Effector memory CD4-positive, alpha-beta T cell (primary cell): ENCODE measurements at regions not wholly inside any gene's neighbourhood (a gene's known extent, or its start where the extent isn't known, plus 50 kb on each side); places are given as distances from the start of the nearest gene placed in this dataset.

Source experiments
- DNase-seq, 3 donors: peaks; one replicate each; pipeline ENCODE4 v3.0.0-alpha.2; 2020
- H3K27ac ChIP-seq: 2 replicates; pipeline ENCODE4 v1.7.0; 2013; ENCODE audit warnings: mild to moderate bottlenecking, low read length, moderate library complexity; ENCODE audit not compliant: insufficient read depth, poor library complexity, severe bottlenecking
- H3K27me3 ChIP-seq: replicated peaks from 2 replicates; pipeline ENCODE4 v1.7.0; 2013; ENCODE audit warnings: mild to moderate bottlenecking, low read length; ENCODE audit not compliant: insufficient read depth, control insufficient read depth, poor library complexity, severe bottlenecking
- H3K36me3 ChIP-seq: 2 replicates; pipeline ENCODE4 v1.7.0; 2013; ENCODE audit warnings: mild to moderate bottlenecking, low read length, moderate library complexity; ENCODE audit not compliant: control insufficient read depth, insufficient read depth
- H3K4me1 ChIP-seq: 2 replicates; pipeline ENCODE4 v1.7.0; 2013; ENCODE audit warnings: low read length, mild to moderate bottlenecking; ENCODE audit not compliant: control insufficient read depth, insufficient read depth, poor library complexity, severe bottlenecking
- H3K4me3 ChIP-seq: 2 replicates; pipeline ENCODE4 v1.7.0; 2013; ENCODE audit warnings: low read length, low read depth, mild to moderate bottlenecking; ENCODE audit not compliant: insufficient read depth, poor library complexity, severe bottlenecking
- H3K9me3 ChIP-seq: 2 replicates; pipeline ENCODE4 v1.7.0; 2013; ENCODE audit warnings: mild to moderate bottlenecking, low read length, moderate library complexity; ENCODE audit not compliant: control insufficient read depth

DNA sequence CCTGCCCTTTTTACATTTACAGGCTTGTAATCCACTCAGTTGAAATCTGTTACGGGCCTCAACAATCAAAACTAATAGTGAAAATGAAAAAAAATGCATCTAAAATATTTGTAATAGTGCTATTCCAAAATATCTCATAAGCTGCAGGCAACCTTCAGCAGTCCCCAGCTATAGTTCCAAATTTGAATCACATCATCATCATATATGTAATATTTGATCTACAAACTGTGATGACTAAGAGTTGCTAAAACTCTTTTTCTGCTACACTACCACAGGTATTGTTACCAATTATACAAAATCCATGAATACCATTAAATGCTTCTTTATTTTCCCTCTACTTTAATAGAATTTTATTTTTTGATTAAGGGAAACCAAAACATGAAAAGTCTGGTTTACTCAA, 121.4 kb upstream of the RFC3 start:
- no peaks in the 10 kb centered on the region for H3K4me1 ChIP-seq
- H3K27me3 ChIP-seq = no peaks in the 10 kb centered on the region
- no peaks in the 10 kb centered on the region for H3K36me3 ChIP-seq
- H3K27ac ChIP-seq = no peak overlapping the region
- DNase-seq = no peak
- H3K4me3 ChIP-seq = no peak overlapping the region
- H3K9me3 ChIP-seq = no peaks in the 10 kb centered on the region

- Histone ChIP-seq H3K4me1 (no peaks in the 10 kb centered on the region), H3K27ac (no peak overlapping the region), H3K27me3 (no peaks in the 10 kb centered on the region), H3K9me3 (no peaks in the 10 kb centered on the region), H3K4me3 (no peak overlapping the region), H3K36me3 (no peaks in the 10 kb centered on the region)
- DNase-seq = no peak
These were observed 120.0 kb upstream of the RFC3 start for GRCh38 chr13:33697926-33698325.

GRCh38 chr13:33707449-33707848, 110.5 kb upstream of the RFC3 start:
- Histone ChIP-seq H3K4me3 (no peak overlapping the region), H3K27me3 (no peaks in the 10 kb centered on the region), H3K36me3 (no peaks in the 10 kb centered on the region), H3K4me1 (no peaks in the 10 kb centered on the region), H3K27ac (no peak overlapping the region), H3K9me3 (no peaks in the 10 kb centered on the region)
- DNase-seq = no peak

GRCh38 chr13:33710924-33711323, 107.0 kb upstream of the RFC3 start:
- Histone ChIP-seq H3K4me3 (no peak overlapping the region), H3K36me3 (no peaks in the 10 kb centered on the region)
- no peak for DNase-seq

DNA sequence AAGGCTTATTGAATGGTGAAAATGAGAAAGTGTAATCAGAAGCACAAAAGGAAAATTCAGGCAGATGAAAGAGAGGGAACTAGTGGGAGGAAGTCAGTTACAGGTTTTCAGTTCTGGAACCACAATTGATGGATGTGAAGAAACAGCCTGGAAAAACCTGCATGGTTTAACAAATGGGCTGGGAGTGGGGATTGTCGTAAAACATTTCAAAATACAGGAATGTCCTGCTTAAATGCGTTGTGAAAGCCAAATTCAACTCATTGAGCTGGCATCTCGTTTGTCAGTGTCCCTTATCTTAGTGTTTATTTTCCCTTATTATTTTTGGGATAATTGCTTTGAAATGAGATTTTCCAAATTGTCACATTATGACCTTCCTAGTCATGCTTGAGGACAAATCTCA, 106.5 kb upstream of the RFC3 start:
- DNase-seq = no peak
- Histone ChIP-seq H3K36me3 (no peaks in the 10 kb centered on the region), H3K9me3 (no peaks in the 10 kb centered on the region)

More at GRCh38 chr13:33710924-33711323, 107.0 kb upstream of the RFC3 start:
- Histone ChIP-seq H3K27me3 (no peaks in the 10 kb centered on the region), H3K9me3 (no peaks in the 10 kb centered on the region), H3K4me1 (no peaks in the 10 kb centered on the region), H3K27ac (no peak overlapping the region)

DNA sequence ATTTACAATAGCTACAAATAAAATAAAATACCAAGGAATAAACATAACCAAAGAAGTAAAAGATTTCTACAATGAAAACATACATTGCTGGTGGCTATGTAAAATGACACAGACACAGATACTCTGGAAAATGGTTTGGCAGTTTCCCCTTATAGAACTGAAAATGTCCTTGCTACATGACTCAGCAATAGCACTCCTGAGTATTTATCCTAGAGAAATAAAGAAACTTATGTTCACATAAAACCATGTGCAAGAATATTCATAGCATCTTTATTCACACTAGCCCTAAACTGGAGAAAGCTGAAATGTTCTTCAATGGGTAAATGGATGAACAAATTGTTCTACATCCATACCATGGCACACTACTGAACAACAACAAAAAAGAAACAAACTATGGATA, 100.2 kb upstream of the RFC3 start:
- Histone ChIP-seq H3K9me3 (no peaks in the 10 kb centered on the region), H3K27me3 (no peaks in the 10 kb centered on the region), H3K27ac (no peak overlapping the region), H3K4me1 (no peaks in the 10 kb centered on the region), H3K36me3 (no peaks in the 10 kb centered on the region), H3K4me3 (no peak overlapping the region)
- DNase-seq = no peak

More for the DNA sequence above, 106.5 kb upstream of the RFC3 start:
- H3K4me3 ChIP-seq = no peak overlapping the region
- H3K27ac ChIP-seq = no peak overlapping the region
- H3K27me3 ChIP-seq = no peaks in the 10 kb centered on the region
- no peaks in the 10 kb centered on the region for H3K4me1 ChIP-seq

DNA sequence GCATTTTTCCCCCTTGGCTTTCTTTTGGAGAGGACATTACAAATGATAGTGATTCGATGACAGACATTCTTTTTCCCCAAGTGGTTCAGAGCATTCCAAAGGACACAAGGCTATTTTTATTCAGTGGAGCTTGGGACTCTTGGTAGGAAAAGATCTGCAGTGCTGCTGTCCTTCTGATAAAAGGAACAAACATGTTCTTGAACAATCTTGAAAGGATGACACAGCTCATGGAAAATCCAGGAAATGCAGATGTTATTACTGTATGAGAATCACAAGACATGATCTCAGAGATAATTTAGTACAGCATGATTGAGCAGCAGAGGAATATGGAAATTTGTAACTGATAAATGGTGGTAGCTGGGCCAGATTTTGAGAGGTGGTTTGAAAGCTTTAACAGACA, 96.2 kb upstream of the RFC3 start:
- H3K27ac ChIP-seq = no peak overlapping the region
- no peaks in the 10 kb centered on the region for H3K4me1 ChIP-seq
- no peak overlapping the region for H3K4me3 ChIP-seq
- DNase-seq = no peak
- no peaks in the 10 kb centered on the region for H3K9me3 ChIP-seq
- H3K36me3 ChIP-seq = no peaks in the 10 kb centered on the region
- H3K27me3 ChIP-seq = no peaks in the 10 kb centered on the region

GRCh38 chr13:33722216-33722915, 95.6 kb upstream of the RFC3 start:
- Histone ChIP-seq H3K36me3 (no peaks in the 10 kb centered on the region), H3K27ac (no peak overlapping the region), H3K4me3 (no peak overlapping the region), H3K27me3 (no peaks in the 10 kb centered on the region), H3K9me3 (no peaks in the 10 kb centered on the region), H3K4me1 (no peaks in the 10 kb centered on the region)
- DNase-seq = no peak

DNA sequence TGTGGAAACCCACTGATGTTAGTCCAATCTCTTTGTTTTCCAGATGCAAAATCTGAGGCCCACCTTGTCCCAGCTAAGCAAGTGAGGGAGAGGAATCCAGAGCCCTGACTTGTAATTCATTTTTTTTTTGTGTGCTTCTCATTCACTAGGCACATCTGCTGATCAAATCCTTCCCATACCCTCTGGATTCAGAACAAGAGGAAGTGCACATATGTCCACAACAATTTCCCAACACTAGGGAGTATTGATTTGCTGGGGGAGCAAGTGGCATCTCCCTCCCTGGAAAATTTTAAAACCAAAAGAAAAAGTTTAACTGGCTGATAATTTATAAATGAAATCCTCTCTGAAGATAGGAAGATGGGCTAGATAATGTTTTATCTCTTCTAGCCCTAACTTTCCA, 94.6 kb upstream of the RFC3 start:
- no peaks in the 10 kb centered on the region for H3K27me3 ChIP-seq
- no peak for DNase-seq
- no peaks in the 10 kb centered on the region for H3K9me3 ChIP-seq
- H3K4me1 ChIP-seq = no peaks in the 10 kb centered on the region
- H3K27ac ChIP-seq = no peak overlapping the region
- no peak overlapping the region for H3K4me3 ChIP-seq
- no peaks in the 10 kb centered on the region for H3K36me3 ChIP-seq

DNA sequence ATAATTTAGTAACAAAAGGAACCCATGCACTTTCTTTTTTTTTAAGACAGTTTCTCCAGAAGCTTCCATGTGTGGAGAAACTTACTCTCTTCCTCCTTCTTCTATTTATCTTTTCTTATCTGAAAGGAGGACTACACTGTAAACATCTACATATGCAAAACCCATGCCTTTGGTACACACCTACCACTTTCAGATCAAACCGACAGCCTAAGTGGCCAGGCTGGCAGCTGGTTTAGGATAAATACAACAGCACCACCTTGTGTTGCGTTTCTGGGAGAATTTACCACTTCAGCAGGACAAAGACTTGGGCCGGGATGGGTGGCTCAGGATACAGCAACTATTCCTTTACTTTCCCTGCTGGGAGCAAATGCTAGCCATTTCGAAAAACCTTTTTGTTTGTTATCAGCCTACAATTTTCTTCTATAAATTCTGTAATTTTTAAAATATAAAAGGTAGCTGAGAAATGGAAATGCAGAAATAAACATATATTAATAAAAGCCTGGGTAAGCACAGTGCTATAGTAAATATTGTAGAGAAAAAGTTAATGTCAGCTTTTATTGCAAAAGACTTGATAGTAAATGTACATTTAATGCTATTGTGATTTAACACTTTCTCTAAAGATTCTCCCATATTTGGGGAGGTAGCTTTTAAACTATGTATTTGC, 94.0 kb upstream of the RFC3 start:
- Histone ChIP-seq H3K27ac (no peak overlapping the region), H3K9me3 (no peaks in the 10 kb centered on the region), H3K36me3 (no peaks in the 10 kb centered on the region), H3K27me3 (no peaks in the 10 kb centered on the region), H3K4me3 (no peak overlapping the region), H3K4me1 (no peaks in the 10 kb centered on the region)
- DNase-seq = peak; percentile 23 to 55 (median 39)
